Fibroblast of lung (primary cell): ENCODE measurements at regions not wholly inside any gene's neighbourhood (a gene's known extent, or its start where the extent isn't known, plus 50 kb on each side); places are given as distances from the start of the nearest gene placed in this dataset.

Experiments used
- CTCF ChIP-seq, 2 donors: IDR thresholded peaks in 1 of 2; conservative IDR thresholded peaks in 1 of 2; 1 replicate in 1 of 2; 2 replicates in 1 of 2; pipeline ENCODE4 v1.5.1; 2011 to 2012; ENCODE audit warnings: low read length in 2 of 2, control low read depth in 1 of 2, inconsistent platforms in 1 of 2, low read depth in 1 of 2, mild to moderate bottlenecking in 1 of 2
- EZH2 ChIP-seq: IDR thresholded peaks from 2 replicates; pipeline ENCODE4 v1.5.1; 2012; ENCODE audit warnings: low read length, control low read depth, mild to moderate bottlenecking; ENCODE audit errors: missing control alignments

- TF ChIP-seq CTCF (conservative IDR thresholded peaks at IDR 0.05 in 1 of 2, IDR thresholded peaks at IDR 0.05 in 1 of 2; ENCODE audit: low read depth in 1 of 2, low read length in 2 of 2) = no peak
- no peak for TF ChIP-seq EZH2
Observed at GRCh38 chr4:54496412-54496811, 161.3 kb upstream of the KIT start.
